HG02623 (cell line): ENCODE measurements at regions not wholly inside any gene's neighbourhood (a gene's known extent, or its start where the extent isn't known, plus 50 kb on each side); places are given as distances from the start of the nearest gene placed in this dataset.
"Not testable (repeated sequence)": the region's sequence is repeated elsewhere in the genome, so short reads cannot be mapped to it uniquely, and the experiment has no call there.

Experiments
- ATAC-seq: cut with Tn5 transposase; IDR thresholded peaks from one replicate; pipeline ENCODE4 v1.9.1; 2021; ENCODE audit warnings: moderate library complexity; ENCODE audit not compliant: unreplicated experiment

DNA sequence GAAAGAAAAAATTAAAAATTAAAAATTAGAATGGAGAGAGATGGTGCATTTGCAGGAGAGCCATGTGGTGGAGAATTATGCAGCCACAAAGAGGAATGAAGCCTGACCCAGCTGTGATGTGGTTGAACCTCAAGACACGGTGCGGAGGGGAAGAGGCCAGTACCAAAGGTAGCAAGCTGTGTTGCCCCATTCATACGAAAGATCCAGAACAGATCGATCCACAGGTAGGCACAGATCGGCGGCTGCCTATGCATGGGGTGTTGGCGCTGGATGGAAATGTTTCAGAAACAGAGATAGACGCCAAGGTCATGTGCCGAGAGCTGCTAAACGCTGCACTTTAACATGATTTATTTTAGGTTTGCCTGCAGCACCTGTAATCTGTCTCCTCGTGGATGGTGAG is 992.3 kb downstream of the BRD1 start:
- ATAC-seq: no peak

DNA sequence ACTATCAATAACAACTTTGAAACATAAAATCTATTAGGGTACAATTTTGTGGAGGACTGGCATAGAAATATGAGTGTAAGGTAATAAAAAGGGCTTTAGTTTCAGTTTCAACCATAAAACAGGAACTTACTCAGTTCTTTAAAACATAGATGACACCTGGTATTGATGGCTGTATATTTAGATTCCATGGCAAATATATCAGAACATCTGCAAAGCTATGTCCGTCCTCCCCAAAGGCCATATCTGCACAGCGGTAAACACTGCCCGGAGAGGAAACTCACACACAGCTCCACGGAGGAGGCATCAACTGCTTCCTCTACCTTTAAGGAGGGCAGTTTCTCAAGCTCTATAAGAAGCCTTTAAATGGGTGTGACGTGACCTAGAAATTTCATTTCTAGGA is 993.3 kb downstream of the BRD1 start:
- ATAC-seq: no peak

DNA sequence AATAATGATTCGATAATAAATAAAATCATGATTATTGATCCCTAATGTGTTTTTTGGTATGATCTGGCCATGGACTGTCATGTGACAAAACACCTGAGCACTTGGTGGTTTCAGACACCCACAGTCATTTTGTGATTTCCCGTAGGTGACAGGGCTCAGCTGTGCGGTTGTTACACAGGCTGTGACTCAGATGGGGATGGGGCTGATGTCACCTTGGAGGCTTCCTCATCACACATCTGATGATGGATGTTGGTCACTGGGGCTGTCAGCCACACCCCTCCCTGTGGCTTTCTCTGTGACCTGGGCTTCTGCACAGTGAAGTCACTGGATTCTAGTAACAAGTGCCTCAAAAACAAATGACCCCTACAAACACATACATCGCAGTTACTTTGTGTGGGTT is 995.1 kb downstream of the BRD1 start:
- ATAC-seq: no peak

- no peak for ATAC-seq
These were observed 997.8 kb downstream of the BRD1 start for GRCh38 chr22:48829908-48830307.

DNA sequence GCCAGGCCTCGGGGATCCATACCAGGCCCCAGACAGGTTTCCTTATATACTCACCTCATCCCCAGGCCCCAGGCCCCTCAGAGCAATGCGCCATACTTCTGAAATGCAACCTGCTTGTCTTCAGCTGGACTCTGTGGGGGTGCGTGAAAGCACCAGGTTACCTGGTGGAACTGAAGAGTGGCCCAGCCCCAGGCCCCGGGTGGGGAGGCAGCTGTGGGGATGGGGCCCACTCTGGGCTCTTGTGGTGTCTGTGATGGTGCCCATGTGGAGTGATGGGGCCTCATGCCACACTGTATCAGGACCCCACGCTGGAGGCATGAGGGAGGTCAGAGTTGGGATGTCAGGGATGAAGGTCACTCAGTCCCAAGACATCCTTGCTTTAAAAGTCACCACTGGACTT is 999.0 kb downstream of the BRD1 start:
- no peak for ATAC-seq

GRCh38 chr22:48827904-48828555 is 999.6 kb downstream of the BRD1 start:
- no peak for ATAC-seq

GRCh38 chr22:48827268-48827846 is 1000.3 kb downstream of the BRD1 start:
- no peak for ATAC-seq

DNA sequence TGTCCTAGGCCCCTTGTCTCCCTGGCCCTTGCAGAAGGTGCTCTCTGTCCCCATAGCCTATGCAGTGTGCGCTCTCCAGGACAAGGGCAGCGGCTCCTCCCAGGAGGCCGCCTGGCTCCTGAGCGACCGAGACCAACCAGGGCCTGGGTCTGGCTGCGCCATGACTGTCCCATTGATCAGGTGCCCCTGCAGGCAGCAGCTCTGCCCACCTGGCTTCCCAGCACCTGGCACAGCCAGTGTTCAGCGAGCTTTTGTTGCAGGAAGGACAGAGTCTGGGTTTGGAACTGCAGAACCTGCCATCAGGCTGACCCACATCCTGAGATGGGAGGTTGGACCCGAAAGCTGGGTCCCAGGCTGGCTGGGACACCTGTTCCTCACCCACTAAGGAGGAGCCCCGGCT is 1001.1 kb downstream of the BRD1 start:
- ATAC-seq: no peak

DNA sequence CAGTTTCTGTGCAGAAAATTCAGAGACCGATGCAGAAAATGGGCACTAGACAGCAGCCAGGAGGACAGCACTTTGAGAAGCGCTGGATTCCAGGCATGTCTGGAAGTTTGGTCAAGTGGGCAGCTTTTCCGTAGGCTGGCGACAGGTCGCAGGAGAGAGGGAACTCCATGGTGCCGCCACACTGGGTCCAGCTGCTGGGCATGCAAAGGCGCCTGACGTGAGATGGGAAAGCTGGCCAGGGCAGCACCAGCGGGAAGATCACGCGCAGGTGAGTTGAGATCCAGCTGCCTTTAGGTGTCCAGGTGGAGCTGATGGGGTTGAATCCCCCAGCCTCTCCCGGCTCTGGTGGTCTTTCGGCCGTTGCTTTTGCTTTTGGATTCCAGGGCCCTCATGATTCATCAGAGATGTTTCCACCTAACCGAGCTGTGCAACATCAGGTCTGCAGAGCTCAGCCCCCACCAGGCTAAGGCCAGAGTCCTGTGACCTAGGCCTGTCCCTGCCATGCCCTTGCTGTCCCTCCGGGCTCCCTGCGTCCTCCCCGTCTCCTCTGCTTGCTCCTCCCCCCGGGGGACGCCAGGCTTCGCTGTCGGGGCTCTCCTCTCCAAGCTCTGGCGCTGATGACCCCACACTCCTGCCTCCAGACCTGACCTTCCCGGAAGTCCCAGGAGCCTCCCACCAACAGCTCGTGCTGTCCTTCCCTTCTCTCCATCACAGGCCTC is 1001.7 kb downstream of the BRD1 start:
- ATAC-seq: no peak

GRCh38 chr22:48824712-48825651 is 1002.7 kb downstream of the BRD1 start:
- no peak for ATAC-seq

- no peak for ATAC-seq
These were observed 1003.7 kb downstream of the BRD1 start for GRCh38 chr22:48823941-48824340.

DNA sequence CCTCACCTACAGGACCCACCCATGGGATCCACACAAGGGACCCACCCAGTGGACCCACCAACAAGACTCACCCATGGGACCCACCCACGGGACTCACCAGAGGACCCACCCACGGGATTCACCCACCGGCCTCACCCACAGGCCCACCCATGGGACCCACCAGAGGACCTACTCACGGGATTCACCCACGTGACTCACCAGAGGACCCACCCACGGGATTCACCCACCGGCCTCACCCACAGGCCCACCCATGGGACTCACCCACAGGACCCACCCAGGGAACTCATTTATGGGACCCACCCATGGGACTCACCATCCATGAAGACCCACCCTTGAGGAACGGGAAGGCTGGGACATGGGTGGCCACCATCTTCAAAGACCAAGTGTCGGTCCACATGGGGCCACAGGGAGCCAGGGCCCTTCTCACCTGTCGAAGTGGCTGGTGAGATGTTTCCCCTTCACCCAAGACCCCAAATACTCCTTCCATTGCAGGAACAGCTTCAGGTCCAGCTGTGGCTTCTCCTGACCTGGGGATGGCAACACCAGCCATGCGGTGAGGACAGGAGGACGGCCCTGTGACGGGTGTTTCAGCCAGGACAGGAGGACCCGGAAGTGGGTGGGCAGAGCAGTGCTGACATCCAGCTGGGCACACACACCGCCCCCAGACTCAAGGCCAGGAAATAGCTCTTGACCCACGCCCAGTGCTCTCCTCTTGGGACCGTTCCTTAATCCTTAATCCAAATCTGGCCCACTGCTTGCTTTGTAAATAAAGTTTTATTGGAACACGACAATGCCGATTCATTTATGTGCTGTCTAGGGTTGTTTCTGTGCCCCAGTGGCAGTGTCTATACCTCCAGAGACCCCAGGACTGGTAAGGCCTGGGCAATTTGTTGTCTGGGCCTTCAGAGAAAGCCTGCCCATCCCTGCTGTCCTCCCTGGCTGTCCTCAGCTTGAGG is 1005.1 kb downstream of the BRD1 start:
- ATAC-seq: no peak

DNA sequence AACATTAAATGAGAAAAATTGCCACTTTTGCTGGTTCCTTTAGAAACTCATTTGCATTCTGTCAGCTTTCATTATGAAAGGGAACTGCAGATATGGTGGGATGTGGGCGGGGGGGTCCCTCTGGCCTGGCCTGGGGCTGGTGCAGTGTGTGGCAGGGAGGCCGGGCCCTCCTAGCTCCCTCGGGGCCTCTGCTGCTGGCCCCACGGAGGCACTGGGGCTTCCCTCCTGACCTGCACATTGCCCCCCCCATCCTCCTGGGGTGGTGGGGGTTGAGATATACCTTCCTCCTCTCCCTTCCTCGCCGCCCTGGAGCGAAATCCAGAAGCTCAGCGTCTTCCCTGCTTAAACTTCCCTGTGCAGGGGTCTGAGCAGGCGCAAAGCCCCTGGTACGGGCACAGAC is 1005.9 kb downstream of the BRD1 start:
- ATAC-seq: no peak

GRCh38 chr22:48821346-48821690 is 1006.4 kb downstream of the BRD1 start:
- ATAC-seq: no peak

DNA sequence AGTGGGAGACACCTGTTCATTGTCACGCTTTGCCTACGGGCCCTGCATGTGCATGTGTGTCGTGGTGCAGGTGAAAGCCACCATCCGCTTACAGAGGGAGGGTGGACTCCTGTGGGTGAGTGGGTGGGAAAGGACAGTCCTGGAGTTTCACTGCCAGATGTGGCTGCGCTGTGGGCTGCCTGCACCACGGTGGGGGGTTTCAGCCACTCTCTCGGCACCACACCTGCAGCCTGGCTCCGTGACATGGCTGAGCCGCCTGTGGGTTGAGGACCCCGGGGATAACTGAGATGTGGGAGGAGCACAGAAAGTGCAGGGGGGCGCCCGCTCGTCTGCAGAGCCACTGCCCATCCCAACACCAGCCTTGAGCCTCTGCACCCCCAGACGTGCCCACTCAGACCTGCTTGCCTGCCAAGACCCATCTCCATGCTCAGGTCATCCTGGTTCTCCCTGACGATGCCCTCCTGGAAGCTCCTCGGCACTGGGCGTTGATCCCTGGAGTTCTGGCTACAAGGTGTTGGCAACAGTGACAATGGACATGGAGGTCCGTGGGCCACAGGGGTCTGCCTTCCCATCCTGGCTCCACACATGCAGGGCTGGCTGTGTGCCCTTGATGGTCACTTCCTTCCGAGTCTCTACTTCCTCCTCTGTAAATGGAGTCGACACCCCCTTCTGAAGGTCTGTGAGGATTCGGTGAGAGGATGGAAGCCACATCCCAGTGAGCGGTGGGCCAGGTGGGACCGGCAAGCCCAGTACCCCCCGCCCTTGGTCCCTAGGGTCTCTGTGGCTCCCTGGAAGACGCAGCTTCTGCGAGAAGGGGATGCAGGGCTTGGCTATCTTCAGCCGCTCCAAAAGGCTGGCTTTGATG is 1007.0 kb downstream of the BRD1 start:
- ATAC-seq: no peak

GRCh38 chr22:48819961-48820360 is 1007.7 kb downstream of the BRD1 start:
- no peak for ATAC-seq

- no peak for ATAC-seq
These were observed 1008.4 kb downstream of the BRD1 start for GRCh38 chr22:48819232-48819631.

- ATAC-seq: not testable (repeated sequence)
These were observed 1010.2 kb downstream of the BRD1 start for GRCh38 chr22:48817491-48817890.

GRCh38 chr22:48811885-48812284 is 1015.8 kb downstream of the BRD1 start:
- ATAC-seq: no peak
